KBM-7 (cell line): ENCODE measurements at regions not wholly inside any gene's neighbourhood (a gene's known extent, or its start where the extent isn't known, plus 50 kb on each side); places are given as distances from the start of the nearest gene placed in this dataset.

Experiments
- DNase-seq: peaks from one replicate; pipeline ENCODE4 v3.0.0-alpha.2; 2015
- in situ Hi-C: fragments of 300-500 bp; cut with MboI; formaldehyde crosslinking; loops from 2 replicates; pipeline ENCODE4 v1.14.3; 2020; ENCODE audit warnings: low sequenced_read_pairs, low pct_unique_long_range_greater_than_20kb, mixed read lengths

DNA sequence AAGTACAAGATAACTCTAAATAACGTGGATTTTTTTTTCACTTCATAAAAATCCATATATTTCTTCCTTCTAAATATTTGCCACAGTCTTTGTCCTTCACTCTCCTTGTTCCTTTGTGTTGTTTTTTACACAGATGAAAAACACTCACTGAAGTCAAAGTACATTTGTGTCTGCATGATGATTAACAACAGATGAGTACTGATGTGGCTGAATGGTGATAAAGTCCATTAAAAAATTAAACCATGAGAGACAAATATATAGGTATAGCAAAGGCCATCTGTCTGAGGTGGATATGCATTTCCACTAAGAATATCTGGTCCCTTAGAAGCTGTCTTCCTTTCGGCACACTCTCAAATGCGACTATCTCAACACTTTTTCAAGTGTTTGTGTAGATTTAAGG lies 317.5 kb upstream of the MCTP2 start:
- DNase-seq = no peak
- in situ Hi-C loops = no loop called here

DNA sequence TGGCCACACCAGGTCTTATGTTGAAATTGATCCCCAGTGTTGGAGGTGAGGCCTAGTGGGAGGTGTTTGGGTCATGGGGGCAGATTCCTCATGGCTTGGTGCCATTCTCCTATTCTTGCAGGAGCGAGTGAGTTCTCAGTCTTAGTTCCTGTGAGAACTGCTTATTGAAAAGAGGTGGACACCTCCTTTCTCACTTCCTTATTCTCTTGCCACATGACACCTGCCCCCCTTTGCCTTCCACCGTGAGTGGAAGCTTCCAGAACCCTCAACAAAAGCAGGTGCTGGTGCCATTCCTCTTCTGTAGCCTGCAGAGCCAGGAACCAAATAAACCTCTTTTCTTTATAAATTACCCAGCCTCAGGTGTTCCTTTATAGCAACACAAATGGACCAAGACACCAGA lies 318.1 kb upstream of the MCTP2 start:
- no peak for DNase-seq
- in situ Hi-C loops = no loop called here

DNA sequence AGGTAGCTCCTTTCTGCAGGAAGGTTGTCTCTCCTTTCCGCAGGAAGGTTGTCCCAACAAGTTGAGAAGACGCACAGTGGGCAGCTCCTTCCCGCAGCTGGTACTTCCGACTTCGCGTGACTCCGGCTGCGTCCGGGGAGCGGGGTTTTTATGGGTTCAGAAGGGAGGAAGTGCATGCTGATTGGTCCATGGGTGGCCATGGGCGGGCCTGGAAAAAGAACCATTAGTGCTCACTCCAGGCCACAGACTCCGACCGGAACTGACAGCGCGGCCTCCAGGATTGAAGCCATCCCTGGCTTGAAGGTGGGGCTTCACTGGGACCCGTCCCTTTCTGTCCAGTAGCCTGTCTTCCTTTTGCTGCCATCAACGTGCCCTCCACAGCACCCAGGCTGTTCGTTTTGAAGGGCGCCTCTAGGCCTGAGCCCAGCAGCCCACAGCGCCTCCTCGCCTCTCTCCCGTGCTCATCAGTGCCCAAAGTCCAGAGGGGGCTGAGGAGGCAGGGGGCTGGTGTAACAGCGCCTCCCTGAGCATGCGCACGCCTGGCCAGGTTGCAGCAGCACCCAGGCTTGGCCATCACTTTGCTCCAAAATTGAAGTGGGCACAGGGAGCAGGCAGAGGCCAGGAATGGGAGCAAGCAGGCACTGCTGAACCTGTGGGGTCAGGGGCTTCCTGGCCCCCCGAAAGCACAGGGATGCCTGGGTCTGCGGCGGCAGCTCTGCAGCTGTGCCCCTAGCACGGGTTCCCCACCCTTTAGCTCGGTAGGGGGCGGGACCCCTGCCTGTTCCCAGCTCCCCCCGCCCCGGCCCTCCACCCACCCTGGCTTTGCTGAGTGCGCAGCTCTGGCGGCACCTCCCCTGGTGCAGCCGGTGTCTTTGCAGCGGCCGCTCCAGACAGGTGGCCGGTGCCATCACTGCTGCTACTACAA lies 330.6 kb upstream of the MCTP2 start:
- DNase-seq = no peak
- in situ Hi-C loops = no loop called here

DNA sequence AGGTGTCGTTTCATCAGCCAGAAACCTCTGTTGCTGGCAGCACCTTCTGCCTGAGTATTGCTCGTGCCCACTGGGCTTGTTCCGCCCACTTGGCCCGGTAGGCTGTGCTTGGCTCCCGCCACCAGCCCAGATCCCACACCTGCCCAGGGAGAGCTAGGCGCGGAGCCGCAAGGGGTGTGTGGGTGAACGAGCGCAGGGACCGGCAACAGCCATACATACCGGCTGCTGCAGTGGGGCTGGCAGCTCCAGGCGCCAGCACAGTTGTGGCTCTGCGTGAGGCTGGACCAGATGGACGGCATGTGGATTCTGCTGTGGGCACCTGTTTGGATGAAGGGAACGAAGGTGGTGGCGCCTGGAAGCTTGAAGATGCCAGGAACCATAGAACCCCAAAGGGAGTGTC lies 331.5 kb upstream of the MCTP2 start:
- in situ Hi-C loops = no loop called here
- DNase-seq = no peak

DNA sequence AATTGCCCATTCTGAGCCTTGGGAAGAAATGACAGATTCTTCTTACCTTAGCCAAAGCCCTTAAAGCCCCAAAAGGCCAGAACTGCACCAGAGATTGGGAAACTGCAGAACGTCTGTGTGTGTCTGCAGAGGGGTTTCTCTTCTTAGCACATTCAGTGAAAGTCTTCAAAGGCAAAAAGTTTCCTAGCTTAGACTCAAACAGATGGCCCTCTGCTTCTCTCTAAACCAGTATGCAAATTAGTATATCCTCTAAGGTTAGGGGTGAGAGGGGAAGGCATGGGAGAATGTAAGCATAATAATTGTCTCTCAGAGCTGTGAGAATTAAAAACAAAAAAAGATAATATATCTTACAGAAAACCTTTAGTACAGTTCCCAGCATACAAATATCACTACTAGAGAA lies 334.0 kb upstream of the MCTP2 start:
- in situ Hi-C loops = no loop called here
- DNase-seq = no peak

DNA sequence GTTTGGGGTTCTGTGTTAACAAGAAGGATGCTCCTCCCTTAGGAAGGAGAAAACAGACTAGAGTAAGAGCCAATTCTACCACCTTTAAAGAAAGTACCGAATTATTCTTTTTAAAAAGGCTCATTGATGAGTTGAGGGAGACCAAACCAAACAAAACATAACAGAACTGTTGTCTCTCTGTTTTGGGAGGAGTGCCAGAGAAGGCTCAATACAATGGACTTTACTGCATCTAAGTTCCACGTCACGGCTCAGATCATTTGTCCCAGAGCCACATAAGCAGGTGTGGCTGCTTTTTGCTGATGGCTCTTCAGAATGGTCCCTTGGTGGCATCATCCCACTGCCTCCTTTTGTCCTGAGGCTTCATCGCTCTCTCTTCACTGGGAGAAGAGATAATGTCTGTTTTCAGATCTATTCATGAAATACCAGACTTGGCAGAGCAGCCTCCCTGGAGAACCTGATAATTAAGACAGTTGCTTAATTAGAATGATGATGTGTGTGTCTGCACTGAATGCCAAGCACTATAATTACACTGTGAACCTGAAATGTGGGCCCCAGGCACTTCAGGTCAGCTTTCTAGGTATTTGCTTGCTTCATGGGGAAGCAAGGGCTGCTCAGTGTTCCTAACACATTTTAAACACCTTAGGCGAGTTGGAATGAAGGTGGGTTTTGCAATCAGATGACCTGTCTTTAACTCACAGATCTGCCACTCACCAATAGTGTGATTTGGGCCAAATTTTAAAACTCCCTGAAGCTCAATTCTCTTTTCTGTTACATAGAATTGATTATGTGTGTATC lies 335.2 kb upstream of the MCTP2 start:
- no peak for DNase-seq
- in situ Hi-C loops = no loop called here

DNA sequence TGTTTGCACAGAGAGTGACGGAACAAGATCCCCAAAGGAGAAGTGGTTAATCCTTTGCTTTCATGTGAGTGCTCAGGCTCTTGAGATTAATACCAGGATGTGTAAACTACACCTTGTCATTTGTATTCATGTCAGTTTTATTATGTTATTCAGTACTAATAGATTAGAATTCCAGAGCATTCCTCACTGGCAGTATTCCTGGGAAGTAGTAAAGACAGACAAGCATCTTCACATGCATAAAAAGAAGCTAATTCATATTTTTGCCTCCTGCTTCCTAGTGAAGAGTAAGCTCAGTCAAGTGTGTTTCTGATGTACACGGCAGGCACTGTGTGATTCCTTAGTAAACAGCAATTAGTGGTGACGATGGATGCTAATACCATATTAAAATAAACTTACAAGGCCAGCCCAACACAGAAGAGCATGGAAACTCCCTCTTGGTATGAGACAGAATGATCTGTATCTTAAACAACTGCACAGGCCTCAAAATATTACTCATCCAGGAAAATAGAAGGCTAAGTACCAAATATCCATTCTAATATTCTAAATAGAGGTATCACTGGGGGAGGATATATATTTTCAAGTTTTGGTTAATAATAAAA lies 336.8 kb upstream of the MCTP2 start:
- in situ Hi-C loops = no loop called here
- DNase-seq = no peak

DNA sequence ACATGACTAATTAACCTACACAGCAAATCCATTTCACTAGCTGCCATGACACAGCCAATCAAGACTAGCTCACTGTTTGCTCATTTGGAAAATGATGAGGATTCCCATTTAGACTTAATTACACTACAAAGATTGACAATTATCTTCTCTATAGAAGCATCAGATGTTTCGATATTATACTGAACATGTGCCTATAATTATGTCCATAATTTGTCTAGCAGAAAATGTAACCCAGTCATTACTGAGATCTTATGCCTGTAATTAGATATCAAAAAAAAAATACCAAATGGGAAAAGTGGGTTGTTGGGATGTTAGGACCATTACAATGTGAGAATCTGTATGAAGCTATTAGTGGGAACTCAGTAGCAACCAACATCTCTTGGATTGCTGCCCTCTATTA lies 344.2 kb upstream of the MCTP2 start:
- no peak for DNase-seq
- in situ Hi-C loops = no loop called here

DNA sequence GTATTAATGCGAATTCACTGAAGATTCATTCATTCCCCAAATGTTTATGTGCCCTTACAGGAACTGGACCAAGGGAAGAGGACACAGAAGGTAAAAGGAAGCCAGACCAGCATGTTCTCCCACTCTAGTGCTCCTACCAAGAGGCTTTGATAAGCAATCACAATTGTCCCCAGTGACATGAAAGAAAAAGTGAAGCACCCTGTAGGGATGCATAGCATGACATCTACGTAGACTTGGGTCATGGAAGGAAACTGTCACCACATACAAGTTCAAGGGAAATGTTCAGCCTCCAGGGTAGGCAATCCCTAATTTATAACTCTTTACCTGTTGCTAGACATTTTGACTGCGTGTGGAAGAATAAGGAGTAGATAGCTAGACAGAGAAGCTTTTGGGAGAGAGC lies 348.6 kb upstream of the MCTP2 start:
- in situ Hi-C loops = no loop called here

DNA sequence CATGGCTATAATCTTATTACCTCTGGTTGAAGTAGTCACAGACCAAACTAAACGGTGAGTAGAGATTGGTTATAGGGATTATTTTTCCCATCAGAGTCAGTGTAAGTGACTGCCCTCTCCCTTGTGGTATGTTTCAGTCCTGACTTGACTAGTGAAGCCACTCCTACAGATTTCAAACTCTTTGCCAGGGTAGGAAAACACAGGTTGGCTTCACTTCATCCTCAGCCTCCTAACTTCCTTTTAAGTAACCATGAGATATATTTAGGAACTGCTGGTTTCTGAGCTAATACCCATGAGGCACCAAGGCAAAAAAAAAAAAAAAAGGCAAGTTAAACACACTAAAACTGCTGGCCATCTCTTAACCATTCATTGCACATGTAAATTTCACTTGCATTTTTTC lies 349.2 kb upstream of the MCTP2 start:
- in situ Hi-C loops = no loop called here
- no peak for DNase-seq

More for the DNA sequence above, 348.6 kb upstream of the MCTP2 start:
- no peak for DNase-seq

DNA sequence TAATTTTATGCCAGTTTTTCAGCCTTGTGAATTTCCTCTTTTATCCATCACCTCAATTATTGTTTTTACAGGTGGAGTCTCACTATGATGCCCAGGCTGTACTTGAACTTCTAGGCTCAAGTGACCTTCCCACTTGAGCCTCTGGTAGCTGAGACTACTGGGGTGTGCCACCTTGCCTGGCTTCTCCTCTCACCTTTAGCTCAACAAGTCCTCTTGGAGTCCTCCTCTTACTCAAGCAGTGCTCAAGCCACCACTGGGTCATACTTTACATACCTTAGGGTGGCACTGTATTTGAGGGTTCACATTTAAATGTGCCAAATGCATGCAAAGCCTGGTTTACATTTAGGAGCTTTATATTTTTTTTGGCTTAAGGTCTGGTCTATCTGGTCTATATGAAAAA lies 350.1 kb upstream of the MCTP2 start:
- DNase-seq = no peak
- in situ Hi-C loops = no loop called here

DNA sequence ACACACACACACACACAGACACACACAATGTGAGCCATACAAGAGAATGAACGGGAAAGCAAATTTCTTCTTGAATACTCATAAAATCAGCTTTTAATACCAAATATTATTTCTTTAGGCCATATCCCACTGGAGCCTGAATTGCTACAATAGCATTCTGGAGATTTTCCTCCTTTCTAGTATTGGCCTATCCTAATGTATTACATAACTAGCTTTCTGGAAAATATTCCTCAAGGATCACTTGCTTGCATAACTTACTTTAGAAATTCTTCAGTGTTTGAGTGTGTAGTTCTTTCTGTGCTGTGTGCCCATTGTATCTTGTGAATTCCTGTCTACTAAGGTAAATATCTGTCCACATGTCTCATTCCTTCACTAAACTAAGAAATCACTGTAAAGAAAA lies 351.0 kb upstream of the MCTP2 start:
- no peak for DNase-seq
- in situ Hi-C loops = no loop called here

DNA sequence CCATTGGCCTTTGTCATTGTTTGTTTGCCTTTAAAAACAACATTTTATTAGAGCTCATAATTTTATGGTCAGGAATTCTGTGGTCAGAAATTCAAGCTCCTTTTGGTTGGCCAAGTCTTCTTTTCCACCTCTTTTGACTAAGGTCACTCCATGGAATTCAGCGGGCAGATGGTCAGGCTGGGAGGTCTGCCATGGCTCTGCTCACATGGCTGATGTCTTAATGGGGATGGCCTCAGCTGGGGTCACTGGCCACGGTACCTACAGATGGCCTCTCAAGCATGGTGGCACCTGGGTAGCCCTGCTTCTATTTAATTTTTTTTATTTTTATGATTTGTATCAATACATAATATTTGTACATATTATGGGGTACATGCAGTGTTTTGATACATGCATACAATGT lies 360.8 kb upstream of the MCTP2 start:
- DNase-seq = no peak
- in situ Hi-C loops = no loop called here

DNA sequence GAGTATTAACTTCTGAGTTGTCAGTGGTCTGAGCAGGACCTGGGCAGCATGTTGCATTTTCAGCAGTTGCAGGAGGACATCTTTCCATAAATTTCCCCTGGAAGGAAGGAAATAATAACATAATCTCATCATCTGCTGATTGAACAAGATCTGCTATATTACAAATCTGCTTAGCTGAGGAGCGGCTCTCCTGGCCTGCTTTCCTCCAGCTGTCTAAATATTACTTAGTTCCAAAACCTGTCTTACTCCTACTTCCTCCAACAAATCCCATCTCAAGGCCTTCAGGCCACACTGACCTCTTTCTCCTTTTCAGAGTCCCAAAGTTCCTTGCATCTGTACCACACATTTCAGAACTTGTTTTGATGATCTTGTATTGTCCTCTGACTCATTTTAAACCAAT lies 364.4 kb upstream of the MCTP2 start:
- in situ Hi-C loops = no loop called here
- DNase-seq = no peak

DNA sequence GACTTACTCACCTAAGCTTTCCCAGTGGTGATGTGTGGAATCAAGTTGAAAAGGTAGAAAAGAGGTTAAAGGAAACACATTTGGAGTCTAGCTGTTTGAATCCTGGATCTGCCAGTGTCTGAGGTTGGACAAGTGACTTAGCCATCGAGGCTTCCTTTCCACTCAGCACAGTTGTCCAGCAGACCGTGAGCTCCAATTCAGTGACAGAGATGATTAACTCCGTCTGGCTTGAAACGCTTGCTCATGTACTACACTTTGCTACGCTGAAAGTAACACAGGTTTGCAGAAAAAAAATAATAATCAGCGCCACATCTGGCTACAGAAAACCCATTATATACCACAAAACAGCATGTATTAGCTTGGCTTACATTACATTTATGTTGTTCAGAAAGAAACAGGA lies 364.9 kb upstream of the MCTP2 start:
- in situ Hi-C loops = no loop called here
- DNase-seq = no peak

DNA sequence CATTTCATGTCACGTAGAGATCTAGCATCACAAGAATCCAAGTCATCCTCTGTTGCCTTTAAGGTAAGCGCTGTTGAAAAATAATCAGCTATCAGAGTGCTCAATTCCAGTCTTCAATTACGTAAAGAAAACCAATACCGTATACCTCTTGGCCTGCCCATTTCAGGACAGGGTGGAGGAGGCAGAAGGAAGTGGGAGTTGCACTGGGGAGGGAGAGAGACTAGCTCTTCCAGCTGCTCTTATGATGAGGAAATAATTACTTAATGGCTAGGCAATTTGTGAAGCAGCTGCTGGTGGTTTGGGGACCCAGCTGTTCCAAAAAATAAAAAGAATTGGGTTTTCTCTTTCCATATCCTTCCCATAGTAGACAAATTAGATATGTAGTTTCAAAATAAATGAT lies 365.8 kb upstream of the MCTP2 start:
- in situ Hi-C loops = no loop called here
- peak; percentile 41 for DNase-seq

DNA sequence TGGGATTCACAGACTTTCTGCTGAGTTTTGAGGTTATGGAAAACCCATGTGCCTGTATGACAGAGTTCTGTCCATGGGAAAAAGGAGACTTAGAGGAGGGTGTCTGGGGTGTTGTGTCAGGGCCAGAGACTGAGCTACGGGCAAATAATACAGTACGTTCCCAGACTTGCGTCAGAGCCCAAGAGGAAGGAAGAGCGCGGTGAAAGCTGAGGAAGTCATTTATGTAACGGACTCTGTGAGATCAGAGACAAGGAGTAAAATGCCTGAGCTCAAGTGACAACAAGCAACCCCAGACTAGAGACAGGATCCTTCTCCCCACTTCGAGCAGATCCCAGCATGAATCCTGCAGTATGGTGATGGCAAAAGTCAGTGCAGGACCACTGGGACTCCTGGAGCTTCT lies 368.6 kb upstream of the MCTP2 start:
- in situ Hi-C loops = no loop called here
- DNase-seq = peak; percentile 74

DNA sequence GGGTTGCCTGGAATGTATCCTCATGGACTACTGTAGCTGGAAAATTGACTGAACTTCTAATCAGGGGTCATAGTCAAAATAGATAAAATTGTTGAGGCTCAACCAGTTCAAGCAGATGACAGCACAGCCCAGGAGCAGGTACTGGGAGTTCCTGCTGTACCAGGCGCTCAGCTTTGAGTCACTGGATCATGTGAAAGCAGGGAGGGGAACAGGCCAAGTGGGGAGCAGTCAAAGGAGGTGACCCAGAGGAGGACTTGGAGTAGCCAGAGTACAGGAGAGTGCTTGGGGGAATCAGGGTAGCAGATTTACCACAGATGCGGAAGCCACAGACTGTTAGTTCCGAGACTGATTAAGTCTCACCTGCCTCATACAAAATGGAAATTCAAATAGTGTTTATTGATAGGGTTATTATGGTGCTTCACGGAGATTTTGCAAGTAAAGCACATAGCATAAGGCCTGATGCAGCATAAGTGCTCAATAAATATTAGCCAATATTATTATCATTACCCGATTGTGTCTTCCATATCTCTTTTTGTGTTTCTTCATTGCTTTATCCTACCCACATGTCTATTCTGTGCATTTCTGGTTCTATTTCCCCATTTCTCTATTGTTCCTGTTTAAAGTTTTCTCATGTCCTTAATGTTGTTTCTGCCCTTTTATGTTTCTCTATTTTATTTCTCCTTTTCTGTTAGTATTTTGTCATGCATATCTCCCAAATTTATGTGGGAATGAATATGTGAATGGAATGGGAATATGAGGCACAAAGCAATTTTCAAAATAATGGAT lies 369.2 kb upstream of the MCTP2 start:
- in situ Hi-C loops = no loop called here

DNA sequence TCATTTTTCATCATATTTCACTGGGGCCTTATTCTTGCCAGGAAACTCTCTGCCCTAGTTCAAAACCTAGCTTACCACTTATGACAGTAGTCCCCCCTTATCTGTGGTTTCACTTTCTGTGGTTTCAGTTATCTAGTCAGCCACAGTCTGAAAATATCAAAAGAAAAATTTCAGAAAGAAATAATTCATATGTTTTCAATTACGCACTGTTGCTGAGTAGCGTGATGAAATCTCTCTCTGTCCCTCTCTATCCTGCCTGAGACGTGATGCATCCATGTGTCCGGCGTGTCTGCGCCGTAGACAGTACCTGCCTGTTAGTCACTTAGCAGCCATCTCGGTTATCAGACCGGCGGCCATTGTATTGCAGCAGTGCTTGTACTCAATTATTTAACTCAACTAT lies 369.9 kb upstream of the MCTP2 start:
- in situ Hi-C loops = no loop called here
- peak; percentile 15 for DNase-seq

More for the DNA sequence above, 369.2 kb upstream of the MCTP2 start:
- no peak for DNase-seq
